ENCODE measurements at regions not wholly inside any gene's neighbourhood (a gene's known extent, or its start where the extent isn't known, plus 50 kb on each side); places are given as distances from the start of the nearest gene placed in this dataset.

DNA sequence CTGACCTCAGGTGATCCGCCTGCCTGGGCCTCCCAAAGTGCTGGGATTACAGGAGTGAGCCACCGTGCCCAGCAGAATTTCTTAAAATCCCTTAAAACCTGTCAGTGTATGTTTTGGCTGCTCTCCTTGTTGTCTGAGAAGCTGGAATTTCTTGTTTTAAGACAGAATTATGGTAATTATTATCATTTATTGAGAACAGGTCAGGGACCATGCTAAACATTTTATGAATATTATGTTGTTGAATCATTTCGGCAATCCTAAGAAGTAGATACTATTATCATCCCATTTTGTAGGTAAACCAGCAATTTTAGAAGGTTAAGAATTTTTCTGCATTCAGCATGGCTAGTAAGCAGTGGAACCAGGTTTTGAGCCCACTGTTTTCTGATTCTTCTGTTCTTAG, 86.1 kb upstream of the AKIRIN2 start:
- H3K27me3 ChIP-seq (replicated peaks; ENCODE audit: control insufficient read depth, insufficient read depth, low read length, poor library complexity, severe bottlenecking), result no peaks in the 10 kb centered on the region
- no peak overlapping the region for H3K27ac ChIP-seq (ENCODE audit: insufficient read depth, low read length, poor library complexity, severe bottlenecking)
- H3K4me1 ChIP-seq (ENCODE audit: control insufficient read depth, insufficient read depth, low read length, poor library complexity, severe bottlenecking), result no peaks in the 10 kb centered on the region
- H3K36me3 ChIP-seq (ENCODE audit: control insufficient read depth, insufficient read depth, low read length), result no peaks in the 10 kb centered on the region
- no peaks in the 10 kb centered on the region for H3K9me3 ChIP-seq (ENCODE audit: control insufficient read depth, low read length)
- H3K4me3 ChIP-seq (ENCODE audit: insufficient read depth, low read depth, low read length, poor library complexity, severe bottlenecking), result no peak overlapping the region
- DNase-seq, result no peak

DNA sequence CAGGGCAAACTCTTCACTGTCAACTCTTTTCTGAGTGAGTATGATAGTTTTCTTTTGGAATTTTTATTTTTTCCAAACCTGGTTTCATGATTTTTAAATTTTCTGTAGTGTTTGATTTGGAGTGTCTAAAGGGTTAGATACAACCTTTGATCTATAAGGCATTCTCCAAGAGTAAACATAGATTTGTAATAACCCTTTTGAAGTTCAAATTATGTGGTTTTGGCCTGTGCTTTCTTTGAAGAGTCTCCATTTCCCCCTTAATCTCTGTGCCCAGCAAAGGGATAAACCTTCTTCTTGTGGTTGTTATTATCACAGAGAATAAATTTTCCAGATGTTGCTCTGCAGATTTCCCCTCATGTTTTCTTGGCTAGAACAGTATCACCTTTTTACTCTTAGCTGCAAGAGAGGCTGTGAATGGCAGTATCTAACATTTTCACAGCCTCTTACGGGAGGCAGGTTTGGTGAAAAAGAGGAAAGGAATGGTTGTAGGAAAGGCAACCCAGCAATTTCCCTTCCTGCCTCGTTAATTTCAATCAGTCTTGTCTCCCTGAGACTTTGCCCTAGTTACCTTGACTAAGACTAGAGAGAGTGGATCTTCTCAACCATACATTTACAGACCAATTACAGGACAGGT, 83.3 kb upstream of the AKIRIN2 start:
- H3K27ac ChIP-seq (ENCODE audit: insufficient read depth, low read length, poor library complexity, severe bottlenecking), result no peak overlapping the region
- H3K36me3 ChIP-seq (ENCODE audit: control insufficient read depth, insufficient read depth, low read length), result no peaks in the 10 kb centered on the region
- DNase-seq, result no peak
- no peak overlapping the region for H3K4me3 ChIP-seq (ENCODE audit: insufficient read depth, low read depth, low read length, poor library complexity, severe bottlenecking)
- H3K9me3 ChIP-seq (ENCODE audit: control insufficient read depth, low read length), result no peaks in the 10 kb centered on the region
- no peaks in the 10 kb centered on the region for H3K4me1 ChIP-seq (ENCODE audit: control insufficient read depth, insufficient read depth, low read length, poor library complexity, severe bottlenecking)
- no peaks in the 10 kb centered on the region for H3K27me3 ChIP-seq (replicated peaks; ENCODE audit: control insufficient read depth, insufficient read depth, low read length, poor library complexity, severe bottlenecking)

GRCh38 chr6:87784690-87785089, 82.7 kb upstream of the AKIRIN2 start:
- no peaks in the 10 kb centered on the region for H3K36me3 ChIP-seq (ENCODE audit: control insufficient read depth, insufficient read depth, low read length)
- DNase-seq, result no peak
- H3K4me3 ChIP-seq (ENCODE audit: insufficient read depth, low read depth, low read length, poor library complexity, severe bottlenecking), result no peak overlapping the region
- H3K27me3 ChIP-seq (replicated peaks; ENCODE audit: control insufficient read depth, insufficient read depth, low read length, poor library complexity, severe bottlenecking), result no peaks in the 10 kb centered on the region
- H3K4me1 ChIP-seq (ENCODE audit: control insufficient read depth, insufficient read depth, low read length, poor library complexity, severe bottlenecking), result no peaks in the 10 kb centered on the region
- no peak overlapping the region for H3K27ac ChIP-seq (ENCODE audit: insufficient read depth, low read length, poor library complexity, severe bottlenecking)
- no peaks in the 10 kb centered on the region for H3K9me3 ChIP-seq (ENCODE audit: control insufficient read depth, low read length)

- no peaks in the 10 kb centered on the region for H3K9me3 ChIP-seq (ENCODE audit: control insufficient read depth, low read length)
- no peak for DNase-seq
- H3K4me3 ChIP-seq (ENCODE audit: insufficient read depth, low read depth, low read length, poor library complexity, severe bottlenecking), result no peak overlapping the region
- H3K27ac ChIP-seq (ENCODE audit: insufficient read depth, low read length, poor library complexity, severe bottlenecking), result no peak overlapping the region
- H3K36me3 ChIP-seq (ENCODE audit: control insufficient read depth, insufficient read depth, low read length), result no peaks in the 10 kb centered on the region
- H3K27me3 ChIP-seq (replicated peaks; ENCODE audit: control insufficient read depth, insufficient read depth, low read length, poor library complexity, severe bottlenecking), result no peaks in the 10 kb centered on the region
- no peaks in the 10 kb centered on the region for H3K4me1 ChIP-seq (ENCODE audit: control insufficient read depth, insufficient read depth, low read length, poor library complexity, severe bottlenecking)
Measured at GRCh38 chr6:87784051-87784450, 82.0 kb upstream of the AKIRIN2 start.

- no peaks in the 10 kb centered on the region for H3K36me3 ChIP-seq (ENCODE audit: control insufficient read depth, insufficient read depth, low read length)
- no peak for DNase-seq
- H3K27me3 ChIP-seq (replicated peaks; ENCODE audit: control insufficient read depth, insufficient read depth, low read length, poor library complexity, severe bottlenecking), result no peaks in the 10 kb centered on the region
- H3K4me3 ChIP-seq (ENCODE audit: insufficient read depth, low read depth, low read length, poor library complexity, severe bottlenecking), result no peak overlapping the region
- no peak overlapping the region for H3K27ac ChIP-seq (ENCODE audit: insufficient read depth, low read length, poor library complexity, severe bottlenecking)
- H3K4me1 ChIP-seq (ENCODE audit: control insufficient read depth, insufficient read depth, low read length, poor library complexity, severe bottlenecking), result no peaks in the 10 kb centered on the region
- no peaks in the 10 kb centered on the region for H3K9me3 ChIP-seq (ENCODE audit: control insufficient read depth, low read length)
Measured at GRCh38 chr6:87779542-87779941, 77.5 kb upstream of the AKIRIN2 start.

DNA sequence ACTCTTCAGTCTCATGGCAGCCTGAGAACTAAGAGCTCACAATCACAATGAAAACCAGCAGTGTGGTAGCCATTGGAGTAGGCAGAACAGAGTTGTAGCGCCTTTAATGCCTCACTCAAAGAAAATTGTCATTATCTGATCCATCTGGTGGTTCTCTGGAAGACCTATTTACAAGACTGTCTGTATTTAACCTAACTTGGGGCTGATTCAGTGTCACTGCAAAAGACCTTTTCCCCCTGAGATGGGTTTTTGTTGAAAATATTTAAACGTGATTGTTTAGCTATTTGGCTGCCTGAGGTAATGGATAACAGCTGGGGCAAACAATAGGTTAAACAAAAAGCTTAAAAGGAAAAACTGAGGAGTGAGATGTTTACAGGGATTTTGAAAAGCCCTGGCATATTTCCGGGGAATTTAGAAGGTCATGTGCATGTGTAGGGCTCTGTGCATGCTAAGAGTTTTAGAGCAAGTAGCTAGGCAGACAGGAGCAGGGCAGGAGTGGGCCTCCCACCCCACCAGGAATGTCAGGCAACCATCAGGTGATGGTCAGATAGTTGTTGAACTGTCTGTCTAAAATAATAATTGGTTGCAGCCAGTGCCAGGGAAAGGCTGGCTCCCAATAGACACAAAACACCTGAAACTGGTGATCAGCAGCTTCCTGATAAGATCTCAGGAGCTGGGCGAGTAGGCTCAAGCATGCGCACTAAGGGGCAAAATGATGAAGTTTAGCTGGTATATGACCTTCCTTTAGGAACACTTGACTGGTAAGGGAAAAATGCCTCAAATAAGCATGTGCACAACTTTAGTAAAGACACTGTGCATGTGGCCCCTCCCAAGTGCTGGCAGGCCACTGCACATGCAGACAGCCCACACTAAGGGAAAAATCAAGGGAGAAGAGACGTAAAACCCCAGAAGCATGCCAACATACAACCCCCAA, 70.8 kb upstream of the AKIRIN2 start:
- Histone ChIP-seq H3K4me1 (ENCODE audit: control insufficient read depth, insufficient read depth, low read length, poor library complexity, severe bottlenecking) (no peaks in the 10 kb centered on the region), H3K27ac (ENCODE audit: insufficient read depth, low read length, poor library complexity, severe bottlenecking) (no peak overlapping the region), H3K27me3 (replicated peaks; ENCODE audit: control insufficient read depth, insufficient read depth, low read length, poor library complexity, severe bottlenecking) (no peaks in the 10 kb centered on the region), H3K9me3 (ENCODE audit: control insufficient read depth, low read length) (no peaks in the 10 kb centered on the region), H3K36me3 (ENCODE audit: control insufficient read depth, insufficient read depth, low read length) (no peaks in the 10 kb centered on the region), H3K4me3 (ENCODE audit: insufficient read depth, low read depth, low read length, poor library complexity, severe bottlenecking) (no peak overlapping the region)
- DNase-seq, result no peak

DNA sequence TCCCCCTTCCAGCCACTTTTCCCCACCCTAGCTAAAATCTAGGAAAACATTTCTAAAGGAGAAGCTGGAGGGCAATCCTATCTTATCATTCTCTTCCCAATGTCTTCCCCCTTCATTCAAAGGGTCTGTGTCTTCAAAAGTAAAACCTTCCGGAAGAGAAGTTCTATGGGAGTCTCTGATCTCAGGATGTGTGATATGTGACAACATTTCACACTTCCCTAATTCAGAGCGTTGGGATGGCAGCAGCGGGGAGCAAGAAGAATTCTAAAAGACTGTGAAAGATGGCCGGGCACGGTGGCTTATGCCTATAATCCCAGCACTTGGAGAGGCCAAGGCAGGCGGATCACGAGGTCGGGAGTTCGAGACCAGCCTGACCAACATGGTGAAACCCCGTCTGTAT, 65.4 kb upstream of the AKIRIN2 start:
- Histone ChIP-seq H3K4me1 (ENCODE audit: control insufficient read depth, insufficient read depth, low read length, poor library complexity, severe bottlenecking) (no peaks in the 10 kb centered on the region), H3K4me3 (ENCODE audit: insufficient read depth, low read depth, low read length, poor library complexity, severe bottlenecking) (no peak overlapping the region), H3K9me3 (ENCODE audit: control insufficient read depth, low read length) (no peaks in the 10 kb centered on the region), H3K27me3 (replicated peaks; ENCODE audit: control insufficient read depth, insufficient read depth, low read length, poor library complexity, severe bottlenecking) (no peaks in the 10 kb centered on the region), H3K27ac (ENCODE audit: insufficient read depth, low read length, poor library complexity, severe bottlenecking) (no peak overlapping the region), H3K36me3 (ENCODE audit: control insufficient read depth, insufficient read depth, low read length) (no peaks in the 10 kb centered on the region)
- no peak for DNase-seq

DNA sequence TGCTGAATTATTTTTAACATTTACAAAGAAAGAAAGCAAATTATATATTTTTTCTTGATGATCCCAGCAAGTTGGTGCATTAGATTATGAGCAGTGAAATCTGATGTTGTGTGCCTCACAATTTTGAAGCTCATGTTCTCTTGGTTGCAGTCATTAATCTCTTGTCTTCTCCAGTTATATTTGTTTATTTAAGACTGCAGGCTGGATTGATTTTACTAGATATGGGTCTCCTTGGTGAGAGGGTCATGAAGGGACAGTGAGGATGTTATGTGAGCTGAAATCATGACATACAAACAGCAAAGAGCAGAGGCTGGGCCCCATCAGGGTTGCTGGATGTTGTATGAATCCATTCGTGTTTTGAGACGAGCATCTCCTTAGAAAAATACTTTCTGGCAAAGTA, 64.2 kb upstream of the AKIRIN2 start:
- no peak overlapping the region for H3K4me3 ChIP-seq (ENCODE audit: insufficient read depth, low read depth, low read length, poor library complexity, severe bottlenecking)
- H3K27ac ChIP-seq (ENCODE audit: insufficient read depth, low read length, poor library complexity, severe bottlenecking), result no peak overlapping the region
- H3K4me1 ChIP-seq (ENCODE audit: control insufficient read depth, insufficient read depth, low read length, poor library complexity, severe bottlenecking), result no peaks in the 10 kb centered on the region
- no peaks in the 10 kb centered on the region for H3K27me3 ChIP-seq (replicated peaks; ENCODE audit: control insufficient read depth, insufficient read depth, low read length, poor library complexity, severe bottlenecking)
- H3K9me3 ChIP-seq (ENCODE audit: control insufficient read depth, low read length), result no peaks in the 10 kb centered on the region
- DNase-seq, result no peak
- H3K36me3 ChIP-seq (ENCODE audit: control insufficient read depth, insufficient read depth, low read length), result no peaks in the 10 kb centered on the region

DNA sequence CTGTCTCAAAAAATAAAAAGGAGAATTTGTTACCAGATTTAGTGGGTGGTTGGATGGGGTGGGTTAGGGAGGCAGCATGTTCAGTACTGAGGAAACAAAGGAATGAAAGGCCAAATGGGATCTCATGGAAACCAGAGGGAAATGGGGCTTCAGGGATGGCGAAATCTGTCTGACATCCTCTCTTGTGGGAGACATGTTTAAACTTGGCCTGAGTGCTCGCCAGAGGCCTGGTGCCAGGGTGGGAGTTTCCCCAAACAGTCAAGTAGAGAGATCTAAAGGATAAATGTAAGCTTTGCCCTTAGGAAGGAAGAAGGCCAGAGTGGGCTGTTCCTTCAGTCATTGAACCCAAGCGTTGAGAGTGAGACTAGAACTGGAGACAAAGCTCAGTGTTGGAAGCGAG, 61.9 kb upstream of the AKIRIN2 start:
- no peaks in the 10 kb centered on the region for H3K9me3 ChIP-seq (ENCODE audit: control insufficient read depth, low read length)
- no peaks in the 10 kb centered on the region for H3K4me1 ChIP-seq (ENCODE audit: control insufficient read depth, insufficient read depth, low read length, poor library complexity, severe bottlenecking)
- no peak overlapping the region for H3K4me3 ChIP-seq (ENCODE audit: insufficient read depth, low read depth, low read length, poor library complexity, severe bottlenecking)
- no peaks in the 10 kb centered on the region for H3K27me3 ChIP-seq (replicated peaks; ENCODE audit: control insufficient read depth, insufficient read depth, low read length, poor library complexity, severe bottlenecking)
- no peaks in the 10 kb centered on the region for H3K36me3 ChIP-seq (ENCODE audit: control insufficient read depth, insufficient read depth, low read length)
- DNase-seq, result no peak
- H3K27ac ChIP-seq (ENCODE audit: insufficient read depth, low read length, poor library complexity, severe bottlenecking), result no peak overlapping the region

DNA sequence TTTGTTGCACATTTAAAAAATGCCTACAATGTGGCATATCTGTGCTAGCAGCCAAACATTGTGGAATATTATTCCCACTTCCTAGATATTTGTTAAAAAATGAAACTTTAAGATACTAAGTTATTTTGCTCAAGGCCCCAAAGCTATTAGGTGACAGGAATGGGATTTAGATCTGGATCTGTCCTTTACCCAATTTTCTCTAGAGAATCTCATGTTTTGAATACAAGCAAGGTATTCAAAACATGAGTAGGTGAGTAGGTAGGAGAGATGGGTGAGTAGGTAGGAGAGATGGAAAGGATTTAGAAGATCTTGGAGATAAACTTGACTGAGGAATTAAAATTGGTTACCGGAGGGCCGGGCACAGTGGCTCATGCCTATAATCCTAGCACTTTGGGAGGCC, 61.2 kb upstream of the AKIRIN2 start:
- no peak overlapping the region for H3K4me3 ChIP-seq (ENCODE audit: insufficient read depth, low read depth, low read length, poor library complexity, severe bottlenecking)
- H3K27me3 ChIP-seq (replicated peaks; ENCODE audit: control insufficient read depth, insufficient read depth, low read length, poor library complexity, severe bottlenecking), result no peaks in the 10 kb centered on the region
- no peaks in the 10 kb centered on the region for H3K4me1 ChIP-seq (ENCODE audit: control insufficient read depth, insufficient read depth, low read length, poor library complexity, severe bottlenecking)
- DNase-seq, result no peak
- no peaks in the 10 kb centered on the region for H3K9me3 ChIP-seq (ENCODE audit: control insufficient read depth, low read length)
- no peaks in the 10 kb centered on the region for H3K36me3 ChIP-seq (ENCODE audit: control insufficient read depth, insufficient read depth, low read length)
- no peak overlapping the region for H3K27ac ChIP-seq (ENCODE audit: insufficient read depth, low read length, poor library complexity, severe bottlenecking)
